ENCODE measurements at regions not wholly inside any gene's neighbourhood (a gene's known extent, or its start where the extent isn't known, plus 50 kb on each side); places are given as distances from the start of the nearest gene placed in this dataset.
"Not testable (repeated sequence)": the region's sequence is repeated elsewhere in the genome, so short reads cannot be mapped to it uniquely, and the experiment has no call there.

- no peak for DNase-seq (ENCODE audit: low spot score)
Measured at GRCh38 chr5:51172903-51173626, 210.2 kb upstream of the ISL1 start.

DNA sequence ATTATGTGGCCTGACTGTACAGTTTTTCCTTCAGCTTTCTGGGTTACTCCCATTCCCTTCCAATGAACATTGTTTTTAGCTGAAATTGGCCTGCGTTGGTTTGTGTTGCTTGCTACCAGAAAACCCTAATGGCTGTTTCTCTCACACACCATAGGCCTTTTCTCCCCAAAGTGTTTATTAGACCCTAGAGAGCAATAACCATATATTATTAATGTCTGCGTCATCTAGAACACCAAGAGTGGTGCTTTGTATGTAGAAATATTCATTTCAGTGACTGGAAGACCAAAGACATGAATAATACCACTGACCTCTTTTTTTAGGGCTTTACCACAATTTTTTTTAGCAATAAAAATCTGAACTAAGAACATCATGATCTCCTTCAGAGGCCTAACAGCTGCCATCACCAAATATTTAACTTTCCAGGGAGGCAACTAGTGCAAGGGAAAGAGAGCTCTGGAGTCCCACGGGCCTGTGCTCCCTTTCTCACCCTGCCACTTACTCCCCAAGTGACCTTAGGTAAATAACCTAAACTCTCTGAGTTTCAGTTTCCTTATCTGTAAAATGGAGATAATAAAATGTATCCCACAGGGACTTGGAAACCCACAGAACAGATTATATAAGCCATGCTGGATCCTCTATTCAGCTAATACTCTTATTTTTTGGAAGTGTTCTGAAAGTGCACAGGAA lies 201.9 kb upstream of the ISL1 start:
- no peak for DNase-seq (ENCODE audit: low spot score)

GRCh38 chr5:51185850-51186329 lies 197.4 kb upstream of the ISL1 start:
- no peak for DNase-seq (ENCODE audit: low spot score)

GRCh38 chr5:51188001-51188591 lies 195.2 kb upstream of the ISL1 start:
- DNase-seq (ENCODE audit: low spot score), result no peak

- no peak for DNase-seq (ENCODE audit: low spot score)
Measured at GRCh38 chr5:51194671-51195070, 188.6 kb upstream of the ISL1 start.

DNA sequence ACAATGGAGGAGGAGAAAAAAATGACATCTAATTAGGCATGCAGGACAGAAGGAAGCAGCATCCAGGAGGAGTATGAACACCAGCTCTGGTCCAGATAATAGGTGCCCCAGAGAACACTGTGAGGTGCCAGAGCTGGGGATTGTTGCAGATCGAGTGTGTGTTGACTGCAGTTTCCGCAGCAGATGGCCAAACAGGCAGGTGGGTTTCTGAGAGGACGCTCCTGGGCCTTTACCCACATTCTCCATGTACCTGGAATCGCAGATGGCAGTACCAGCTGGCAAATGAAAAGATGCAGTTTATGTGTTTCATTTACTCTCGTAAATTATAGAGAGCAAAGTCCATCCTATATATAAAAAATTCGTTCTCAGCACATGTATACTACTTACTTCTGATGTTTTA lies 182.2 kb upstream of the ISL1 start:
- DNase-seq (ENCODE audit: low spot score), result no peak

DNA sequence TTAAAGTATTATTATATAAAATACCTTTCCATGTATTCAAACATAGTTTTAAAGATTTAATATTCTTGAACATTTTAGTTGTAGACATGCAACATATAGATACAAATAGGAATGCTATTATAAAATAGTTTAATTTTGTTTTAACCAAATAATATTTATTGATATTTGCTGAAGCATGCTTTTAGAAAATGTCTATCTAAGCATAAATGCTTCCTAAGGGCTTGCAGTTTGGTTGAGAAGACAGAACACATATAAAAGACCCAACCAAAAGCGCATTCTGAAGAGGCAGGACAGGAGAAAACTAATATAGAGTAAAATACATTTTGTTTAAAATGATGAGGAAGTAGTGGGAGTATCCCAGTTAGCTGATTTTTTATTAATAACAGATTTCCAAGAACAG lies 181.5 kb upstream of the ISL1 start:
- DNase-seq (ENCODE audit: low spot score), result no peak

DNA sequence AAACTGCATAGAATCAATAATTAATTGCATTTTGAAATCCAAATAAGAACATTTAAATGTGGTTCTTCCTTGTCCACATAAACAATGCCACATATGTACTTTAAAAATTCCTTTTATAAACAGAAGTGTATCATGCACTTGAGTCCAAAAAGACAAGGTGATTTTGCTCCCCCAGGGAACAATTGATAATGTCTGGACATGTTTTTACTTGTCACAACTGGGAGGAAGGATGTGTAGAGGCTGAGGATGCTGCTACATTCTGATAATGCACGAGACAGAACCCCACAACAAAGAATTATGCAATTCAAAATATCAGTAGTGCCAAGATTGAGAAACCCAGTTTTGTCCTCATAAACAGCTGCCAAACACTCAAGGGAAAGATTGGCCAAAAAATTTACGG lies 181.1 kb upstream of the ISL1 start:
- no peak for DNase-seq (ENCODE audit: low spot score)

DNA sequence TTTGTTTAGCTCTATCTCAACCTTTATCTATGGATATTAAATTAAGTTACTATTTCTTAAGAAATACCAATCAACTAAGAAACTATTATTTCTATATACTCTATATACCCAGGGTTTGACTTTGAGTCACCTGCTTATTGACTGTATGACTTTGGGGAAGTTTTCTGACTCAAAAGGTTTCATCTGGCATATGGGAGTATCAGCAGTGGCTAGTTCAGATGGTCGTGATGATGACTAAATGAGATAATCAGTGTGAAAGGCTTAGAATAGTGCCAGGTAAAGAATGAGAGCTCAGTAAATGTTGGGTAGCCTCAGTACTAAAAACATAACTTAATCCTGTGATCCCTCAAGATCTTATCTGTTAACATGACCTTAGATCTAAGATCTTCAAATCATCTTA lies 179.7 kb upstream of the ISL1 start:
- no peak for DNase-seq (ENCODE audit: low spot score)

DNA sequence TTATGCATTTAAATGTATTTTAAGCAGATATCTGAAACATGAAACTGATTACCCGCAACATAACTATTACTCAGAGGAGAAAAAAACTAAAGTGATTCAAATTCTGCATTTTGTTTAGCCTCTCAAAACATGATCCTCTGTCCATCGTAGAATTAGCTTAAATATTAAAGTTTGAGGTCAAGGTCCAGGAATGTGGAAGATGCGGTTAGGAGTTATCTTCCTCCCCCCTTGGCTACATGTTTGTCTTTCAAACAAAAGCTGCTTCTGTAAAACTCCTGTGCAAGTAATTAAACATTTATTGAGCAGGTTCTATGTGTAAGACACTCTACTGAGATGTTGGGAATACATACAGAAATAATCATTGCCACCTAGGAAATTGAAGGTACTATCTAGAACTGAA lies 175.0 kb upstream of the ISL1 start:
- DNase-seq (ENCODE audit: low spot score), result no peak

- DNase-seq (ENCODE audit: low spot score), result no peak
Measured at GRCh38 chr5:51214746-51215145, 168.5 kb upstream of the ISL1 start.

DNA sequence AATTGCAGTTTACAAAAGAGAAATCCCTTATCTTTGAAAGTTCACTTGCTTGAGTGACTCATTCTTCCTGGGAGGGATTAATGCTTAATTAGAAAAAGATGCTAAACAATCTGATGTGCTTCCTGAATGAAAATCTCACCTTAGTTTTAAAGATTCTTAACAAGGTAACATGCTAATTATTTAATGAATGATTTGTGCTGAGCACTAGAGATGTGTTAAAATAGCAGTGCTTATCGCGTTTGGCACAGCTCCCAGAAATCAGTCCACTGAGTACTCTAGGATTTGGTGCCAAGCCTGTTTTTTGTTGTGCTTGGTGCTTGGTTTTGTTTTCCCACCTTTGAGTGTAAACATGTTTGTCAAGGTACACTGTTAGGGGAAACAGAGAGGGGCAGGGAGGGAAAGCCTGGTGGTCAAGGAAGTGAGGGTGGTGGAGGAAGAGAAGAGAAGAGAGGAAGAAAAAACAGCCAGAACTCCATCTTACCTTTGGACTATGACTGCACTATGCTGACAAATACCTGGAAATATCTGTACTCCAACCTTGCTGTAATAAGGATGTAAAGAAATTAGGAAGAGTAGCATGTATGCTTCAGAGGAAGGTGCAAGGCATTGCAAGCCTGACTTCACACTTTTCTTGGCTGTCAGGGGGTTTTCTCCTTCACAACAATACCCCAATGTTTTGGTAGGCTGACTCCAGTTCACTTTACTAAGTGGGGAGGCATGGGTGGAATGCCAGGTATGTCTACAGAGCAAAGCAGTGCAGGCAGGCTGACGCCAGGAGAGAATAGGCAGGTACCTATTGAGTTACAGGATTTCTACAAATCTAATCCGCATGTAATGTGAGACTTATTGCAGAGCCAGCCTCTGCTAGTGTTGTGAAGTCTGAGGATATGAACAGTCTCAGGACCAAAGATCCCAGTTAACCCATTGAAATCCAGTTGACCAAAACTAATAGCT lies 157.2 kb upstream of the ISL1 start:
- no peak for DNase-seq (ENCODE audit: low spot score)

DNA sequence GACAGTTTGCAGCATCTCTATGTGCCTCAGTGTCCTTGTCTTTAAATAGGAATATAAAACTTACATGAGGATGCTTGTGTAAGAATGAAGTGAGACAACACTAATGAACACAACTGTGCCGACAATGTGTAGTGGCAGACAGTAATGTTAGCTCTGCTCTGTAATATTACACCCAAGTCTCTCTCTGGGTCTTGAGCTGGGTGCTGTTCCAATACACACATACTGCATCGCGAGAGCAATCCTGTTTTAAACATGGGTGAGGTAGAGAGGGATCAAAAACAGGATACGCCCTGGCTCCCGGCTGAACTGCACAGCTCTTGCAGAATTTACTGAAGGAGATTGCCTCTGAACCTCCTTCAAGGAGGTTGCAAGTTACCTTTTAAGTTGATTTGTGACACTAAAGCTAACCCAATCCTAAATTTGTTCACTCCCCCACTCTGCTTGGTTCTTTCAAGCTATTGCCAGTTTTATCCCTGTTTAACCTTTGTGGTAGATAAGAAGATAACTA lies 155.2 kb upstream of the ISL1 start:
- no peak for DNase-seq (ENCODE audit: low spot score)

GRCh38 chr5:51230336-51230735 lies 152.9 kb upstream of the ISL1 start:
- no peak for DNase-seq (ENCODE audit: low spot score)

GRCh38 chr5:51242456-51242855 lies 140.8 kb upstream of the ISL1 start:
- no peak for DNase-seq (ENCODE audit: low spot score)

DNA sequence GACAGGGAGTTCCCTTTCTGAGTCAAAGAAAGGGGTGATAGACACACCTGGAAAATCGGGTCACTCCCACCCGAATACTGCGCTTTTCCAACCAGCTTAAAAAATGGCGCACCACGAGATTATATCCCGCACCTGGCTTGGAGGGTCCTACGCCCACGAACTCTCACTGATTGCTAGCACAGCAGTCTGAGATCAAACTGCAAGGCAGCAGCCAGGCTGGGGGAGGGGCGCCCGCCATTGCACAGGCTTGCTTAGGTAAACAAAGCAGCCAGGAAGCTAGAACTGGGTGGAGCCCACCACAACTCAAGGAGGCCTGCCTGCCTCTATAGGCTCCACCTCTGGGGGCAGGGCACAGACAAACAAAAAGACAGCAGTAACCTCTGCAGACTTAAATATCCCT lies 132.3 kb upstream of the ISL1 start:
- not testable (repeated sequence) for DNase-seq (ENCODE audit: low spot score)

DNA sequence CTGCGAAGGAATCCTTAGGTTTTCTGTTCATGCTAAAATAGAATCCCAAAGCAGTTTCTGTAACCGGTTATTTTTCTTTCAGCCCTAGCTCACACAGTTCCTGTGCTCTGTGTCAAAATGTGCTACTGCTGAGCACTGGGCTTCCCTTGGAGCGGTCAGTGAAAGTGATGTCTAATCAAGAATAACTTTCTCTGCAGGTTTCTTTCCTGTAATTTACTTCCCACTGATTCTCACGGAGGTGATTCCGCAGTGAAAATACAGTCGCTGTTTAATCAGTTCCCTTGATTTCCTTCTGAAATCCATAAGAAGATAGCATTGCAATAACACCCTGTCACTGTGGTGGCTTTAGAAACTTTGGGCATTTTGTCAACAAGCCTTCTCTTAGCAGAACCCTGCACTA lies 112.0 kb upstream of the ISL1 start:
- no peak for DNase-seq (ENCODE audit: low spot score)

GRCh38 chr5:51273021-51273420 lies 110.2 kb upstream of the ISL1 start:
- DNase-seq (ENCODE audit: low spot score), result no peak

- DNase-seq (ENCODE audit: low spot score), result no peak
Measured at GRCh38 chr5:51273871-51274270, 109.4 kb upstream of the ISL1 start.

- no peak for DNase-seq (ENCODE audit: low spot score)
Measured at GRCh38 chr5:51275428-51275827, 107.8 kb upstream of the ISL1 start.

GRCh38 chr5:51276250-51276649 lies 107.0 kb upstream of the ISL1 start:
- no peak for DNase-seq (ENCODE audit: low spot score)

DNA sequence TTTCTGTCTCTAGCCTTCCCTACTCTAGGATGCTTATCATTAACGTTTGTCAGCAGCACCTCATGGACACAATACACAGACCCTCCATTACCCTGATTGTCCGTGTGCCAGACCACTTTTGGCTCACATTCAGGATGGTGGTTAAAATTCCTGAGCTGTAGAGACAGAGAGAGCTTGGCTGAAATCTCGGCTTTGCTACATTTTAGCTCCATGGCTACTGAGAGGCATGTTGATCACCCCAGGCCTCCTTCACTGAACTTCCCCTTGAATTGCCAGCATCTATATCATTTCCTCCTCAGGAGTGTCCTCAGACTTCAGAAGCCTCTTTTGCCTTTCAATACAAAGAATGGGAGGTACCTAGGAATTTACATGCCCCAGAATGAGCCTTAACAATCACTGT lies 104.7 kb upstream of the ISL1 start:
- DNase-seq (ENCODE audit: low spot score), result no peak
